H1 (cell line): ENCODE measurements at regions not wholly inside any gene's neighbourhood (a gene's known extent, or its start where the extent isn't known, plus 50 kb on each side); places are given as distances from the start of the nearest gene placed in this dataset.

Experiments used
- CTCF ChIA-PET: fragments of 300-600 bp; sonication (Branson Sonifier 250); formaldehyde crosslinking; loops from one replicate; lab custom pipeline; 2021; ENCODE audit not compliant: partially characterized antibody; lab: Charles Lee
- POLR2A ChIA-PET: fragments of 300-600 bp; sonication (Branson Sonifier 250); formaldehyde crosslinking; loops from one replicate; lab custom pipeline; 2021; ENCODE audit warnings: inconsistent platforms; ENCODE audit not compliant: partially characterized antibody; lab: Charles Lee
- DNase-seq, 2 experiments: peaks; one replicate each; pipeline versions ENCODE4 v3.0.0 to v3.0.0-alpha.2; 2010 to 2022; ENCODE audit warnings: low spot score in 2 of 2, low read depth in 1 of 2, mixed read lengths in 1 of 2
- FAIRE-seq: peaks from 2 replicates; lab custom pipeline; 2011; peaks lifted over from hg19 to GRCh38; lab: Jason Lieb, UNC
- H2AFZ ChIP-seq: 2 replicates; pipeline ENCODE4 v1.8.1; 2012; ENCODE audit warnings: low read length, inconsistent platforms
- H2AK5ac ChIP-seq: 2 replicates; pipeline ENCODE4 v1.6.1; 2013; ENCODE audit warnings: low read depth, low read length
- H2BK120ac ChIP-seq: replicated peaks from 2 replicates; pipeline ENCODE3; 2013; ENCODE audit warnings: low read depth, low read length, inconsistent platforms
- H2BK12ac ChIP-seq: 2 replicates; pipeline ENCODE4 v1.6.1; 2013; ENCODE audit warnings: low read depth, low read length
- H2BK15ac ChIP-seq: 2 replicates; pipeline ENCODE4 v1.6.1; 2013; ENCODE audit warnings: low read length
- H2BK20ac ChIP-seq: 2 replicates; pipeline ENCODE4 v1.6.1; 2013; ENCODE audit warnings: low read length
- H2BK5ac ChIP-seq: 2 replicates; pipeline ENCODE4 v1.6.1; 2013; ENCODE audit warnings: low read depth, low read length
- H3K14ac ChIP-seq: 2 replicates; pipeline ENCODE4 v1.6.1; 2013; ENCODE audit warnings: inconsistent platforms; ENCODE audit not compliant: insufficient read length
- H3K18ac ChIP-seq: 2 replicates; pipeline ENCODE4 v1.6.1; 2013; ENCODE audit warnings: low read length; ENCODE audit errors: extremely low read depth
- H3K23ac ChIP-seq: 2 replicates; pipeline ENCODE4 v1.6.1; 2013; ENCODE audit warnings: inconsistent platforms; ENCODE audit not compliant: insufficient read length
- H3K23me2 ChIP-seq: 2 replicates; pipeline ENCODE4 v1.6.1; 2013; ENCODE audit warnings: low read depth, low read length
- H3K27ac ChIP-seq: 2 replicates; pipeline ENCODE4 v1.6.1; 2011; ENCODE audit warnings: low read depth, low read length, inconsistent platforms
- H3K27me3 ChIP-seq, 4 experiments: replicated peaks in 1 of 4; 1 replicate in 1 of 4; 2 replicates in 3 of 4; pipeline versions ENCODE4 v1.6.1 to v1.8.1; 2011 to 2013; ENCODE audit warnings: low read length in 3 of 4, mild to moderate bottlenecking in 3 of 4, inconsistent platforms in 2 of 4, mixed read lengths in 2 of 4, moderate library complexity in 1 of 4; ENCODE audit not compliant: control insufficient read depth in 3 of 4, insufficient read depth in 3 of 4; ENCODE audit errors: extremely low read depth in 1 of 4
- H3K36me3 ChIP-seq, 4 experiments: 2 replicates each; pipeline versions ENCODE4 v1.6.1 to v1.8.1; 2011 to 2013; ENCODE audit warnings: mild to moderate bottlenecking in 4 of 4, low read length in 3 of 4, moderate library complexity in 2 of 4, control low read depth in 1 of 4, inconsistent platforms in 1 of 4; ENCODE audit not compliant: insufficient read depth in 4 of 4, control insufficient read depth in 2 of 4
- H3K4ac ChIP-seq: replicated peaks from 2 replicates; pipeline ENCODE3; 2013; ENCODE audit warnings: low read length, low read depth, mixed read lengths, inconsistent platforms; ENCODE audit not compliant: insufficient read length
- H3K4me1 ChIP-seq, 4 experiments: replicated peaks in 1 of 4; 1 replicate in 1 of 4; 2 replicates in 3 of 4; pipeline versions ENCODE4 v1.6.1 to v1.8.1; 2011 to 2013; ENCODE audit warnings: low read length in 3 of 4, inconsistent platforms in 2 of 4, mixed read lengths in 1 of 4; ENCODE audit not compliant: insufficient read depth in 4 of 4, control insufficient read depth in 3 of 4
- H3K4me2 ChIP-seq, 2 experiments: 2 replicates each; pipeline versions ENCODE4 v1.6.1 to v1.8.1; 2011 to 2013; ENCODE audit warnings: low read depth in 2 of 2, low read length in 2 of 2, control low read depth in 1 of 2, inconsistent platforms in 1 of 2, mild to moderate bottlenecking in 1 of 2; ENCODE audit not compliant: insufficient read depth in 1 of 2
- H3K4me3 ChIP-seq, 4 experiments: fragments of 200-600, 300-600 bp in 1 of 4; sonication (generic), shearing (Covaris generic), sonication (Bioruptor Twin) in 1 of 4; 2 replicates each; pipeline versions ENCODE4 v1.5.1 to v1.8.1; 2011 to 2016; ENCODE audit warnings: low read length in 4 of 4, low read depth in 3 of 4, control low read depth in 2 of 4, inconsistent platforms in 2 of 4, mild to moderate bottlenecking in 2 of 4, mixed read lengths in 1 of 4, moderate library complexity in 1 of 4; ENCODE audit not compliant: insufficient read depth in 2 of 4; ENCODE audit errors: extremely low read depth in 1 of 4
- H3K56ac ChIP-seq: replicated peaks from 2 replicates; pipeline ENCODE3; 2013; ENCODE audit warnings: low read depth, mild to moderate bottlenecking, mixed read lengths, low read length, inconsistent platforms; ENCODE audit not compliant: insufficient read length
- H3K79me1 ChIP-seq: 2 replicates; pipeline ENCODE4 v1.6.1; 2013; ENCODE audit warnings: low read depth, low read length, control low read depth
- H3K79me2 ChIP-seq, 2 experiments: 2 replicates each; pipeline versions ENCODE4 v1.6.1 to v1.8.1; 2012 to 2013; ENCODE audit warnings: low read length in 2 of 2, mild to moderate bottlenecking in 2 of 2, inconsistent platforms in 1 of 2; ENCODE audit not compliant: insufficient read depth in 2 of 2, control insufficient read depth in 1 of 2
- H3K9ac ChIP-seq, 4 experiments: replicated peaks in 1 of 4; 1 replicate in 1 of 4; 2 replicates in 3 of 4; pipeline versions ENCODE4 v1.6.1 to v1.8.1; 2011 to 2013; ENCODE audit warnings: low read depth in 3 of 4, low read length in 3 of 4, control low read depth in 2 of 4, mild to moderate bottlenecking in 2 of 4, moderate library complexity in 2 of 4, inconsistent platforms in 1 of 4; ENCODE audit errors: extremely low read depth in 1 of 4
- H3K9me3 ChIP-seq, 2 experiments: 2 replicates each; pipeline versions ENCODE4 v1.6.1 to v1.8.1; 2012 to 2013; ENCODE audit warnings: mild to moderate bottlenecking in 2 of 2, moderate library complexity in 2 of 2, control low read depth in 1 of 2, inconsistent platforms in 1 of 2, low read depth in 1 of 2, low read length in 1 of 2, mixed read lengths in 1 of 2; ENCODE audit not compliant: insufficient read depth in 2 of 2
- H4K20me1 ChIP-seq, 2 experiments: replicated peaks in 1 of 2; 2 replicates each; pipeline versions ENCODE3 to v1.8.1; 2011 to 2013; ENCODE audit warnings: inconsistent platforms in 2 of 2, low read length in 2 of 2, mild to moderate bottlenecking in 1 of 2; ENCODE audit not compliant: insufficient read depth in 2 of 2, control insufficient read depth in 1 of 2
- H4K5ac ChIP-seq: 2 replicates; pipeline ENCODE4 v1.6.1; 2013; ENCODE audit warnings: low read length, low read depth, mixed read lengths, inconsistent platforms; ENCODE audit not compliant: insufficient read length
- H4K8ac ChIP-seq: 2 replicates; pipeline ENCODE4 v1.8.0; 2013; ENCODE audit warnings: mild to moderate bottlenecking, moderate library complexity, low read length, inconsistent platforms; ENCODE audit not compliant: insufficient read depth; ENCODE audit errors: extremely low read depth
- H4K91ac ChIP-seq: replicated peaks from 2 replicates; pipeline ENCODE3; 2013; ENCODE audit warnings: low read length, mixed read lengths, inconsistent platforms; ENCODE audit not compliant: insufficient read length
- ATF2 ChIP-seq: IDR thresholded peaks from 2 replicates; pipeline ENCODE4 v1.6.1; 2012; ENCODE audit warnings: low read length, inconsistent platforms
- GTF2F1 ChIP-seq: IDR thresholded peaks from 2 replicates; pipeline ENCODE4 v1.6.1; 2012; ENCODE audit warnings: low read depth, low read length, improper control_type of control experiment, borderline replicate concordance
- TCF12 ChIP-seq: IDR thresholded peaks from 2 replicates; pipeline ENCODE4 v1.6.1; 2011; ENCODE audit warnings: low read depth, mild to moderate bottlenecking, low read length
- WGBS, 2 experiments: shearing (Covaris generic) in 1 of 2; methylation state at CpG; one replicate each; pipeline versions ENCODE4 v1.1.6 to v1.1.7; 2013 to 2015; ENCODE audit warnings: low lambda C conversion rate in 2 of 2, mixed read lengths in 2 of 2, inconsistent platforms in 1 of 2, low coverage in 1 of 2, missing lambda C conversion rate in 1 of 2; ENCODE audit not compliant: insufficient replicate concordance in 2 of 2, insufficient coverage in 1 of 2, insufficient read length in 1 of 2; ENCODE audit errors: extremely low coverage in 1 of 2, missing lambda C conversion rate in 1 of 2; 5-methylcytosine and 5-hydroxymethylcytosine counted together

DNA sequence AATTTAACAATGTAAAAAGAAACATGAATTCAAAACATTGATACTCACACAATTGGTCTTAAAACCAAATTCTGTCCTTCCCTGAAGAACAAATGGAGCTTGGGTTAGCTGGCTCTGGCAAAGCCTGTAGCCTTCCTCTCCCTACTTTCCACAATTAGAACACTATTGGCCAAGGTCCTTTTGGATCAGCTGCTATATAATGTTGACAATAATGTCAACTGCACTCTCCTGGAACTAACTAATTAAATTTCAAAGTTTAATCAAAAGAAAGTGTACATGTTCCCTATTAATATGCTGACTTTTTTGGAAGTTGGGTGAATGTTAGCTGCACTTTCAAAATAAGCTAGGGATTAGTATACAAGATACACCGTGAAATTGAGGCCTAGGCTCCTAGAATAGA lies 440.1 kb upstream of the NFE2L3 start:
- Histone ChIP-seq H3K27me3 (no peaks in the 10 kb centered on the region), H3K9me3 (no peaks in the 10 kb centered on the region), H3K4me1 (peaks cover 0 to 3% (median under 1%) of the 10 kb centered on the region in 4 experiments; a peak in 2 of 7 replicates), H2BK20ac (no peak overlapping the region), H4K5ac (no peak overlapping the region), H3K18ac (no peak overlapping the region), H2BK12ac (no peak overlapping the region), H3K23me2 (no peaks in the 10 kb centered on the region), H3K4me2 (no peak overlapping the region), H2BK15ac (no peak overlapping the region), H4K20me1 (no peaks in the 10 kb centered on the region), H3K23ac (no peak overlapping the region), H3K27ac (no peak overlapping the region), H3K9ac (no peak overlapping the region), H2BK5ac (no peak overlapping the region), H4K91ac (no peak overlapping the region), H4K8ac (no peak overlapping the region), H3K14ac (no peak overlapping the region), H3K56ac (no peak overlapping the region), H3K79me2 (no peaks in the 10 kb centered on the region), H2AFZ (no peak overlapping the region), H3K79me1 (no peaks in the 10 kb centered on the region), H2BK120ac (no peak overlapping the region), H3K4ac (no peak overlapping the region), H3K36me3 (no peaks in the 10 kb centered on the region), H3K4me3 (no peak overlapping the region), H2AK5ac (no peak overlapping the region)
- FAIRE-seq (no peak), DNase-seq (no peak)
- POLR2A ChIA-PET = no interaction called here
- CTCF ChIA-PET = interaction anchor here (0.7 to 1.3 kb wide), 3 partner anchors 134 to 140 kb away, joined by 3 to 7 read pairs (median 3); no protein-coding TSS in a partner anchor
- 86% methylated on average over 1 of the region's 1 CpG; no CpG with 5 or more reads in 1 of the 2 experiments for WGBS, 2 experiments
- TF ChIP-seq TCF12 = no peak
- TF ChIP-seq ATF2 = no peak
- no peak for TF ChIP-seq GTF2F1
